Tibial nerve (tissue), 3 donors: ENCODE measurements at regions not wholly inside any gene's neighbourhood (a gene's known extent, or its start where the extent isn't known, plus 50 kb on each side); places are given as distances from the start of the nearest gene placed in this dataset.

Experiments used
- POLR2A ChIP-seq, 2 donors: fragments of 450-650 bp; IDR thresholded peaks; one replicate each; pipeline ENCODE4 v1.6.1; 2017; ENCODE audit warnings: antibody characterized with exemption in 2 of 2, mild to moderate bottlenecking in 2 of 2, moderate library complexity in 2 of 2
- TF ChIP-seq, protein P1 (sequence below), 5 experiments: fragments of 200-600 bp in 3 of 5; fragments of 450-650 bp in 2 of 5; sonication (generic) in 3 of 5; IDR thresholded peaks; one replicate each; pipeline ENCODE4 v1.5.1; 2016 to 2019; ENCODE audit warnings: antibody characterized with exemption in 5 of 5, mild to moderate bottlenecking in 3 of 5, moderate library complexity in 2 of 5

DNA sequence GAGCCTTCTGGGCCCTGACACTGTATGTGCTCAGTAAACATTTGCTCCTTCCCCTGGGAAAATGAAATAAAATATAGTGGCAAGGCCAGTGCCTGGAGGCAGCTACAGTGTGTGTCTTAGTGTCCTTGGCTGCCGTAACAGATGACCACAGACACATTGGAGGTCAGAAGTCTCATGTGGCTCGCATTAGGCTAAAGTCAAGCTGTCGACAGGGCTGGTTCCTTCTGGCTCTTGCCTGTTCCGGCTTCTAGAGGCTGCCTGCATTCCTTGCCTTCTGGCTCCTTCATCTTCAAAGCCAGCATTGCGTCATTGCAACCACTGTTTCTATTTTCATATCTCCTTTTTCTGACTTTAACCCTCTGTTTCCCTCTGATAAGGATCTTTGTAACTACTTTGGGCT is 83.6 kb upstream of the STX18 start:
- TF ChIP-seq, protein P1, sequence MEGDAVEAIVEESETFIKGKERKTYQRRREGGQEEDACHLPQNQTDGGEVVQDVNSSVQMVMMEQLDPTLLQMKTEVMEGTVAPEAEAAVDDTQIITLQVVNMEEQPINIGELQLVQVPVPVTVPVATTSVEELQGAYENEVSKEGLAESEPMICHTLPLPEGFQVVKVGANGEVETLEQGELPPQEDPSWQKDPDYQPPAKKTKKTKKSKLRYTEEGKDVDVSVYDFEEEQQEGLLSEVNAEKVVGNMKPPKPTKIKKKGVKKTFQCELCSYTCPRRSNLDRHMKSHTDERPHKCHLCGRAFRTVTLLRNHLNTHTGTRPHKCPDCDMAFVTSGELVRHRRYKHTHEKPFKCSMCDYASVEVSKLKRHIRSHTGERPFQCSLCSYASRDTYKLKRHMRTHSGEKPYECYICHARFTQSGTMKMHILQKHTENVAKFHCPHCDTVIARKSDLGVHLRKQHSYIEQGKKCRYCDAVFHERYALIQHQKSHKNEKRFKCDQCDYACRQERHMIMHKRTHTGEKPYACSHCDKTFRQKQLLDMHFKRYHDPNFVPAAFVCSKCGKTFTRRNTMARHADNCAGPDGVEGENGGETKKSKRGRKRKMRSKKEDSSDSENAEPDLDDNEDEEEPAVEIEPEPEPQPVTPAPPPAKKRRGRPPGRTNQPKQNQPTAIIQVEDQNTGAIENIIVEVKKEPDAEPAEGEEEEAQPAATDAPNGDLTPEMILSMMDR (IDR thresholded peaks at IDR 0.05), result no peak
- TF ChIP-seq POLR2A (IDR thresholded peaks at IDR 0.05), result no peak
